ENCODE measurements at regions not wholly inside any gene's neighbourhood (a gene's known extent, or its start where the extent isn't known, plus 50 kb on each side); places are given as distances from the start of the nearest gene placed in this dataset.

- Histone ChIP-seq H3K9me3 (ENCODE audit: control extremely low read depth in 1 of 5, control insufficient read depth in 4 of 5, insufficient read depth in 2 of 5, low read depth in 1 of 5, low read length in 4 of 5) (peaks cover 0 to 8% (median 7%) of the 10 kb centered on the region in 5 experiments), H3K27ac (ENCODE audit: insufficient read depth in 1 of 2, low read depth in 1 of 2, low read length in 2 of 2, poor library complexity in 1 of 2, severe bottlenecking in 2 of 2) (peak overlapping the region in 1 of 2 experiments; percentile 39), H3K36me3 (ENCODE audit: control insufficient read depth in 4 of 4, insufficient read depth in 4 of 4, low read length in 3 of 4) (no peaks in the 10 kb centered on the region), H3K4me3 (ENCODE audit: control insufficient read depth in 1 of 7, extremely low read depth in 1 of 7, insufficient read depth in 4 of 7, low read depth in 2 of 7, low read length in 6 of 7) (no peak overlapping the region), H3K27me3 (replicated peaks in 2 of 5; ENCODE audit: control insufficient read depth in 4 of 5, insufficient read depth in 5 of 5, low read length in 4 of 5) (peaks cover 0 to 67% (median 24%) of the 10 kb centered on the region in 5 experiments), H3K4me1 (ENCODE audit: control extremely low read depth in 1 of 4, control insufficient read depth in 4 of 4, insufficient read depth in 4 of 4, low read length in 3 of 4) (peaks cover 0 to 18% (median 13%) of the 10 kb centered on the region in 4 experiments)
- no peak for DNase-seq
- ChIA-PET CTCF (interaction anchor here (0.6 to 2.1 kb wide), 3 partner anchors 13 to 62 kb away, joined by 3 to 10 read pairs (median 3); no protein-coding TSS in a partner anchor), POLR2A (interaction anchor here (0.6 to 0.8 kb wide), 2 partner anchors 193 to 458 kb away, joined by 3 to 4 read pairs; no protein-coding TSS in a partner anchor)
- WGBS (ENCODE audit: insufficient coverage): 95% methylated on average over 11 of the region's 11 CpGs
These were observed 52.0 kb upstream of the PPP2R5C start for GRCh38 chr14:101709533-101709881.

GRCh38 chr14:101709962-101710931 lies 51.3 kb upstream of the PPP2R5C start:
- H3K9me3 ChIP-seq (ENCODE audit: control extremely low read depth in 1 of 5, control insufficient read depth in 4 of 5, insufficient read depth in 2 of 5, low read depth in 1 of 5, low read length in 4 of 5): peaks cover 0 to 9% (median 8%) of the 10 kb centered on the region in 5 experiments
- H3K4me1 ChIP-seq (ENCODE audit: control extremely low read depth in 1 of 4, control insufficient read depth in 4 of 4, insufficient read depth in 4 of 4, low read length in 3 of 4): peaks cover 0 to 18% (median 13%) of the 10 kb centered on the region in 4 experiments
- H3K27ac ChIP-seq (ENCODE audit: insufficient read depth in 1 of 2, low read depth in 1 of 2, low read length in 2 of 2, poor library complexity in 1 of 2, severe bottlenecking in 2 of 2): peak overlapping the region in 1 of 2 experiments; percentile 76
- peaks cover 0 to 65% (median 25%) of the 10 kb centered on the region in 5 experiments for H3K27me3 ChIP-seq (replicated peaks in 2 of 5; ENCODE audit: control insufficient read depth in 4 of 5, insufficient read depth in 5 of 5, low read length in 4 of 5)
- ChIA-PET POLR2A (interaction anchor here (0.6 to 0.8 kb wide), 2 partner anchors 192 to 458 kb away, joined by 3 to 4 read pairs; no protein-coding TSS in a partner anchor), CTCF (interaction anchor here (1.1 to 2.1 kb wide), 4 partner anchors 11 to 61 kb away, joined by 3 to 10 read pairs (median 3); no protein-coding TSS in a partner anchor)
- 85% methylated on average over 6 of the region's 10 CpGs for WGBS (ENCODE audit: insufficient coverage)
- no peak for DNase-seq
- H3K4me3 ChIP-seq (ENCODE audit: control insufficient read depth in 1 of 7, extremely low read depth in 1 of 7, insufficient read depth in 4 of 7, low read depth in 2 of 7, low read length in 6 of 7): no peak overlapping the region
- no peaks in the 10 kb centered on the region for H3K36me3 ChIP-seq (ENCODE audit: control insufficient read depth in 4 of 4, insufficient read depth in 4 of 4, low read length in 3 of 4)

DNA sequence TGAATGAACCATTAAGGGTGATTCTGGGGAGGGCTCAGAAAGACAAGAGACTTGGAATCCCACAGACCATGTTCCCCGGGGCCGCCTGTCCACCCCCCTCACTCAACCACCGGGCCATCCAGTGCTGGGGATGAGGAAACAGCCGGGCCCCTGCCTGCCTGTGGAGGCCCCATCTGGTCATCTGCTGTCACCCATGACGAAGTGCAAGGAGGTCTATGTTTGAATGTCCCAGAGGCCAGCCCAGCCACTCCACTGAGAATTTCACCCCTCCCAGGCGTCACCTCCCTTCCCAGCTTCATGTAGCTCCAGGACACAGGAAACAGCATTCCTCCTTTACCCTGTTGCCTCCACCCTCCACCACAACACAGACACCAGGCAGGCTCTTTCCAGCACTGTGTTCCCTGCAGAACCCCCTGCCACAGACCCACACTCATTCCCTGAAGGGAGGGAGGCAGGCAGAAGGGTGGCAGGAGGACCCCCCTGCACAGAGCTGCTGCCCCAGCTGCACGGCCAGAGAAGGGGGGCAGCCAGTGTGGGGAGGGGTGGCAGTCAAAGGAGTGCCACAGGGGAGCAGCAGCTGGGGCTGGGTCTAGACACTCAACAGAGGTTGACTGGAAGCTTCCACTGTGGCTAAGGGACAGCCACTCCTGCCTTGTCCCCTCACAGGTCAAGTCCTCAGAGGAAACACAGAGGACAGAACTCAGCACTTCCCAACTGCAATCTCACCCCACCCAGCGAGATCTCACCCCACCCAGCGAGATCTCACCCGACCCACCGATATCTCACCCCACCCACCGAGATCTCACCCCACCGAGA lies 50.3 kb upstream of the PPP2R5C start:
- Histone ChIP-seq H3K4me3 (ENCODE audit: control insufficient read depth in 1 of 7, extremely low read depth in 1 of 7, insufficient read depth in 4 of 7, low read depth in 2 of 7, low read length in 6 of 7) (no peak overlapping the region), H3K27ac (ENCODE audit: insufficient read depth in 1 of 2, low read depth in 1 of 2, low read length in 2 of 2, poor library complexity in 1 of 2, severe bottlenecking in 2 of 2) (peak overlapping the region in 1 of 2 experiments; percentile 76), H3K27me3 (replicated peaks in 2 of 5; ENCODE audit: control insufficient read depth in 4 of 5, insufficient read depth in 5 of 5, low read length in 4 of 5) (peaks cover 0 to 65% (median 25%) of the 10 kb centered on the region in 5 experiments), H3K4me1 (ENCODE audit: control extremely low read depth in 1 of 4, control insufficient read depth in 4 of 4, insufficient read depth in 4 of 4, low read length in 3 of 4) (peaks cover 0 to 8% (median 6%) of the 10 kb centered on the region in 4 experiments), H3K36me3 (ENCODE audit: control insufficient read depth in 4 of 4, insufficient read depth in 4 of 4, low read length in 3 of 4) (no peaks in the 10 kb centered on the region), H3K9me3 (ENCODE audit: control extremely low read depth in 1 of 5, control insufficient read depth in 4 of 5, insufficient read depth in 2 of 5, low read depth in 1 of 5, low read length in 4 of 5) (peaks cover 0 to 9% (median 8%) of the 10 kb centered on the region in 5 experiments)
- ChIA-PET POLR2A (no interaction called here), CTCF (interaction anchor here (1.1 to 2.1 kb wide), 3 partner anchors 10 to 60 kb away, joined by 3 to 10 read pairs (median 3); no protein-coding TSS in a partner anchor)
- 29% methylated on average over 5 of the region's 13 CpGs for WGBS (ENCODE audit: insufficient coverage)
- peak in 1 of 3 donors; percentile 41 for DNase-seq

All from common myeloid progenitor, CD34-positive (primary cell).